HG02884 (cell line): ENCODE measurements at regions not wholly inside any gene's neighbourhood (a gene's known extent, or its start where the extent isn't known, plus 50 kb on each side); places are given as distances from the start of the nearest gene placed in this dataset.

Experiments used
- ATAC-seq: cut with Tn5 transposase; IDR thresholded peaks from one replicate; pipeline ENCODE4 v1.9.1; 2021; ENCODE audit warnings: mild to moderate bottlenecking, moderate library complexity; ENCODE audit not compliant: unreplicated experiment

DNA sequence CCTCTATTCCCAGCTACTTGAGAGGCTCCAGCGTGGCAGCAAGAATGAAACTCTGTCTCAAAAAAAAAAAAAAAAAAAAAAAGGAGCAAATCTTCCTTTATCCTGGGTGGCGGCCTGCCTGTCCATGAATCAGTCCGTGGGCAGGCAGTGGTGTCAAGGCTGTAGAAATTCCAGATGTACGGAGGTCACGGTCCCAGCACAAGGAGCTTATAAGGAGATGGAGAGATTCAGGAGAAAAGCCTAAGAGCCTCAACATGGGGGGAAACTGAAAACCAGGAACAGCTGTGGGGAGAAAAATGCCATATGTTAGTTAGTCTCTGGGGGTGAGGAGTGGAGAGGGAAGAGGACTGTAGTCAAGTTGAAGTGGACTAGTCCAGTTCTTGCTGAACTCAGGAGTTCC lies 130.5 kb upstream of the CRY1 start:
- ATAC-seq, result no peak

DNA sequence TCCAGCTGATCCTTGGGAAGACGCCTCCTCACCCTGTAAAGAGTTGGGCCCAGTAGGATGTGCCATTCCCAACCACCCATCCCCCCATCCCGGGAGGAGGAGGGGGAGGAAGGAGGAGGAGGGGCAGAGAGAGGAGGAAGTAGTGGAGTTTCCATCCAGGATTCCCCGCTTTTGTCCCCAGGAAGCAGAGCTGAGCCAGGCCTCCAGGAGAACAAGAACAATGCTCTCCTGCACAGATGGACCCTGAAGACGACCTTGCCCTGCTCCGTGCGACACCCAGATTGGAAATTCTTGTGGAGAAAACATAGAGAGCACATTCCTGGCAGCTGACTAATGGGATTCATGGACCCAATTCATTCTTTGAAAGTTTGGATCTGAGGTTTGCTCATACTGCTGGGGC lies 132.3 kb upstream of the CRY1 start:
- no peak for ATAC-seq

DNA sequence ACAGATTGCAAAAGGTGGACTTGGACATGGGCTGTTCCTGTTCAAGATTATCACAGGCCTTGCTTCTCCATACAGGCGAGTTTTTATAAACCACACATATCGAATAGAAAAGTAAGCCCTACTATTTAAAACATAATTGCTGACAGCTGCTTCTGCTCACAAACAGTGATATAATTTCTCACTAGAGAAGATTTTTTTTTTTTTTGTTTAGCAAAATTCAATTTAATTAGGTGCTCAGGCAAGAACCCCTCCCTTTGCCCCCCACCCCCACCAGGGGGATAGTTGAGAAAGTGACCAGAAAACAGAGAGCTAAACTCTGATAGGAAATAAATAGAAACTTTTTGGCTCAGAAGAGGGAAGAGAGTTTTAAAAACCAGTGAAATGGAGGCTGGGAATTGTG lies 132.8 kb upstream of the CRY1 start:
- no peak for ATAC-seq

DNA sequence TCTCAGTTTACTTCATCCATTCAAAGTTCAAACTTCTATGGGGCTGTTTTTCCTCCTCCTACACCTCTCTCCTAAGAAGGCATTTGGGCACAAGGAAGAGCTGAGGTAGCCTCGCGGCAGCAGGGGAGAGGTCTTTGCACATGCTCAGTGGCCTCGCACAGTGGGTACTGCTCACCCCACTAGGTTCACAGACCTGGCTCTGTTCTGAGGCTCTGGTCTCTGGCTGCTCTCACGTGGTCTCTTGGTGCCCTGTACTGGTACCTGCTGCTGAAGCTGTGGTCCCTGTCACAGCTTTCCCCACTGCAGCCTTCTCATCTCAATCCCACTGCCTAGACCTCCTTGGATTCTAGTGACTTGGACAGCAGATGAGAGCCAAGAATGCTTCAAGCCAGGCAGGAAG lies 134.7 kb upstream of the CRY1 start:
- no peak for ATAC-seq

DNA sequence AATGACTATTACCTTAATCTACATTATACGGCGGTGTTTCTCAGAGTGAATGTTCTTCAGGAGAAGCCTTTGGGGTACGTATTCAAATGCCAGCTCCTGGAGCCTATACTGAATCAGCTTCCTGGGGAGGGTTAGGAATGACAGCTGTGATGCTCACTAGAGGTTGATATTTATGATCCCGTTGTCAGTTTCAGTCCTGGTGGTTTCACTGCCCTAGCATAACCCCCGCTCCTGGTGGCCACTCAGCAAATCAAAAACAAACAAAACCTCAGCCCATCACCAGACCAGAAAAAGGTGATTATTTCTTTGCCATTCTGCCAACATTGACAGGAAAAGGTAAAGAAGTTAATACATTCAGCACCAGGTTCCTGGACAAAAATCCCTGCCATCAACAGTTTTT lies 136.5 kb upstream of the CRY1 start:
- ATAC-seq, result no peak

DNA sequence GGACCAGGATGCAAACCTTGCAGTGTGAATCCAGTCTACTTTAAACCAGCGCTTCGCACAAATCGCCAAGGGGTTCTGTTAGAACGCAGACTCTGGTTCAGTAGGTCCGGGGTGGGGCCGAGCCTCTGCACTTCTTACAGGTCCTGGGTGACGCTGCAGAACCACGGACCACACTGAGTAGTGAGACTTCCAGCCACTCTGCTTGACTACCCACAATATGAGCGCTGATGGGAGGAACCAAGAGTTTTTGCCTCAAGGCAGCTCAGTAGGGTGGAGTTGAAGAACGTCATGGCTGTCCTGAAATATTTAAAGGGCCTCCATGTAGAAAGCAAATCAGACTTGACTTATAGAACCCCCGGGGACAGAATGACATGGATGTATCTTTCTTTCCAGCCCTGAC lies 138.0 kb upstream of the CRY1 start:
- ATAC-seq, result no peak

DNA sequence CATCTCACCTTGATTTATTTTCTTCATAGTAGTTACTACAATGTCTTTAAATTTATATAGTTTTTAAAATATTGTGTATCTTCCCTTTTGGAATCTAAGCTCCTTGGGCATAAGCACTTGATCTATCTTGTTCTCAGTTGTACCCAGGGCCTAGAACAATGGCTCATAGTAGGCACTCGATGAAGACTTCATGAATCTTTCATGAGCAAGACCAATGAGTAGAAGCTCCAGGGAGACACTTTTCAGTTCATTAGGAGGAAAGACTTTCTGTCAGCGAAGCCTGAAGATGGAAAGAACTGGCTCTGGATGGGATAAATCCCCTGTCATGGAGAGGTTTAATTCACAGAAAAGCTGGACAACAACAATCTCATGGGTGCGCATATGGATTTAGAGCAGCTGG lies 140.2 kb upstream of the CRY1 start:
- no peak for ATAC-seq

DNA sequence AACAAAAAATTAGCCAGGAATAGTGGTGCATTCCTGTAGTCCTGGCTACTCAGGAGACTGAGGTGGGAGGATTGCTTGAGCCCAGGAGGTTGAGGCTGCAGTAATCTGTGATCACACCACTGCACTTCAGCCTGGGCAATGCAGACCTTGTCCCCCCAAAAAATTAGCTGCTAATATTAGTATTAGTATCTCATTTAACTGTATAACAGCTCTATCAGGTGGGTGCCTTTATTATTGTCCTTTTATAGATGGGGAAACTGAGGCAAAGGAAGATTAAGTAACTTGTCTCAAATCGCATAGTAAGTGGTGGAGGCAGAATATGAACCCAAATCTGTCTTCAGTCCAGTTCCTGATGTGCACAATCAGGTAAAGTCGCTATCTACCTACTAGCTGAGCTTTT lies 142.3 kb upstream of the CRY1 start:
- ATAC-seq, result no peak

DNA sequence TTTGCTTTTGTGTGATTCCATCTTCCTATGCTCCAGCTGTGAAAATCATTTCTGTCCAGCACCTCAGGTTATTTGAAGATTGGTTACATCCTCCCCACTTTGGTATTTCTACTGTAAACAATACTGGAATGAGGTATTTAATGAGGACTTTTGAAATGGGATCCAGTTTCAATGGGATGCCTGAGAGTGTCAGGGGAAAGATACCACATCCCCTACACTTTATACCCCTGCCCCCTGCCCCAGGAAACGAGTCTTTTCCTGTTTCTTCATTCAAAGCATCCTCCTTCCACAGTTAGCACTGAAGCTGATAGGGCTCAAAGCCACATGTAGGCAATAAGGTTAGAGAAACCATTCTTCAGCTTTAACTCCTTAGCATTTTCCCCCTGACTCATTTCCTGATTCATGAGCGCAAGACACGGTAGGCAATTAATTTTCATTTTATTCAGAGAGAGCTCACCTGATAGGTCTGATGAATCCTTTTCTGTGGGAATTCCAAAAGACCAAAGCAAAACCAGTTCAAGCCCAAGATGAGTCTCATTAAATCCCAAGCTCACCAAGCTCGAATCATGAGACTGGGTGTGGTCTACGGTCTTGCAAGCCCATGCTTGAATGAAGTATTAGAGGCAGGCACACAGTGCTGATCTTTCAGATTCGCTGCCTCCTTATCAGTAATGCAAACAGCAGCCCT lies 143.6 kb upstream of the CRY1 start:
- ATAC-seq, result no peak

DNA sequence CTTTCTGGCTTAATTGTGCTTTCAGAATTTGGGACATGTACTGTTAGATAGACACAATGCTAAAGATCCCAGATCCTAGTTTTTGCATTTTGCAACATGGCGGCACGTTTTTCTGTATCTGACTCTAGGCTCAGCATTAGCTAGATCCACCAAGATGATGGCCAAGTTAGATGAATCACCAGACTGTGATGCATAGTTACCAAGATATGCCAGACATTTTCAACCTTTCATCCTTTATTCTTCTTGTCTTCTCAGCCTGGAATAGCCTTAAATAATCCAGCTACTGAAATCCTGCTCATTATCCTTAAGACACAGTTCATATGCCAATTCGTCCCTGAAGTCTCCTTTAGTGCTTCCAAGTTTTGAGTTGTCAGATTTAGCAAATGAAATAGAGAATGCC lies 144.9 kb upstream of the CRY1 start:
- ATAC-seq, result no peak

DNA sequence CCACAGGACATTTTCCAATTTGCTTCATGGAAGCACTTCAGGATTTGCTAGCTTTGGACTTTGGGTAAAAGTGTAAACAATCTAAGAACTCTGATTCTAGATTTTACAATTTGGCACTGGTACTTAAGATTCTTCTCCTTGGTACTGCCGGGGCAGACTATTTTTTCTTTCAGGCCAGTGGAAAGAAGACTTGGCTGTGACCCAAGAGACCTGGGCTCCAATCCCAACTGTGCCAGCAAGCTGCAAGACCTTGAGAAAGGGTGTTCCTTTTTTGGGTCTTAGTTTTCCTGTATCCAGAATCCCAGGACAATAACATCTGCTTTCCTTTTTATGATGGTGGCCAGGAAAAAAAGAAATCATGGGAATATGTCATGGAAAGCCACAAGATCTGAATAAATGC lies 148.1 kb upstream of the CRY1 start:
- no peak for ATAC-seq

DNA sequence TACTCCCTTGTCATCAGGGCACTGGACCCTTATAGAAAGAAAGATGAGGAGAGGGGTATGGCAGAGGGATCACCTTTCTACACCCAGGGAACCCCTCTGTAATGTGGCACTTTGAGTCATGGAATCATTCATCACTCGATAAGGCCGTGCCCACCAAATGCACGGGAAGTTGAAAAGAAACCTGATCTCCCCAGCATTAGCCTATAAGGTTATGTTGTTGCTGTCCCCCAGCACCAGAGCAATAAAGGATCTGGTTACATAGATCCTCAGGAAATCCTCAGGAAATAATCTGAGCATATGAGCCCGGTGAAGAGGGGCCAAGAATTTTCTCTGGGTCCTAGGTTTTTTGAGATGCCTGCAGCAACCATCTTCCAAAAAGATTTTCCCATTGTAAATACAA lies 148.8 kb upstream of the CRY1 start:
- no peak for ATAC-seq

DNA sequence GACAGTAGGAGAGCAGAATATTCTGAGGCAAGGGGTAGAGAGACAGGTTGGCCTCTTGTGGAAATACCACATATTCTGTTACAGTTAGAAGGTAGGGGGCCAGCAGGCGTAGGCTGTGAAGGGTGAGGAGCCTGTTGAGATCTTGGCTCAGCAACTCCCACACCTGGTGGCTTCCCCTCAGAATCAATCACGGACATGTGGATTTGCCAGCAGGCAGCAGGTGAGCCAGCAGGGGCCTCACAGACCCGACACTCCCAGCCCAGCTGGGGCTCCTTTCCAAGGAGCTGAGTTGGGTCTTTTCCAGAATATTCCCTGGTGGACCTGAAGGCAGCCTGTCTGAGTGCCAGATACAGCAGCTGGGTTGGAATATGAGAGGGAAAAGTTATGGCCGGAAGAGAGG lies 150.0 kb upstream of the CRY1 start:
- no peak for ATAC-seq

DNA sequence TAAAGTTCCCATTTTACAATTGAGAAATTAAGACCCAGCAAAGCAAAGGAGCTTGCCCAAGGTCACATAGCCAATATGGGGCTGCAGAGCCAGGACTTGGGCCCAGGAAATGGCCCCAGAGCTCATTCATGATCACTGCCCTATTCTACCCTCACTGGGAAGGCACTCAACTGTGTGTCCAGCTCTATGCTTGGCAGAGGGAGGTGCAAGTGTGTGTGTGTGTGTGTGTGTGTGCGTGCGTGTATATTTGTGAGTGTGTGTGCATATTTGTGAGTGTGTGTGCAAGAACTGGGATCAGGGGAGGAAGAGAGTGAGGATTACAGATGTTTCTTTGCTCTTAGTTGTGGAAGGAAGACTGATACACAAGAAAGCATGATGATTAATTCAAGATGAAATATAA lies 151.2 kb upstream of the CRY1 start:
- no peak for ATAC-seq

DNA sequence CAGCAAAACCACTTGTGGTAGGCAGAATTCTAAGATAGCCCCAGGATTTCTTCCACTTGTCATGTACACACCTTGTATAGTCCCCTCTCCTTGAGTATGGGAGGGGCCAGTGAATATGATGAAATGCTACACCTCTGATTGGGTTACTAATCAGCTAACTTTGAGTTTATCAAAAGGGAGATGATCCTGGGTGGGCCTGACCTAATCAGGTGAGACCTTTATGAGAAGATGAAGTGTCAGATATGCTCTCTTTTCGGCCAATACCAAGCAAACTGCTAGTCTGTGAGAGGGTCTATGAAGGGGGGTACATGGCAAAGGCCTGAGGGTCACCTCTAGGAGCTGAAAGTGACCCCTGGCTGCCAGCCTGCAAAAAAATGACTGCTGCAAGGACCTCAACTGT lies 154.3 kb upstream of the CRY1 start:
- no peak for ATAC-seq

DNA sequence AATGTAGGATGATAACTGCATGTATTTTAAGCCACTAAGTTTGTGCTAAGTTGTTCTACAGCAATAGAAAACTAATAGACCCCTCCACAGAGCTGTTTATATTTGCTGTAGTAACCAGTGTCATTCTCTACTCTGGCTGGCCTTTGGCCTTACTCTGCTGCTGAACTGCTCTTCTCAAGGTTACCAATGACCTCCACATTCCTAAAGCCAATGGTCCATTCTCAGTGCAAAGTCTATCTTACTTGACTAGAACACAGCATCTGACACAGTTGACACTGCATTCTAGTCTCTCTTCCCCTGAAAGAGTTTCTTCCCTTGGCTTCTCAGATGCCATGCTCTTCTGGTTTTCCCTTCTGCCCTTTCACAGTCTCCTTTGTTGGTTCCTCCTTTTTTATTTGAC lies 154.8 kb upstream of the CRY1 start:
- no peak for ATAC-seq

DNA sequence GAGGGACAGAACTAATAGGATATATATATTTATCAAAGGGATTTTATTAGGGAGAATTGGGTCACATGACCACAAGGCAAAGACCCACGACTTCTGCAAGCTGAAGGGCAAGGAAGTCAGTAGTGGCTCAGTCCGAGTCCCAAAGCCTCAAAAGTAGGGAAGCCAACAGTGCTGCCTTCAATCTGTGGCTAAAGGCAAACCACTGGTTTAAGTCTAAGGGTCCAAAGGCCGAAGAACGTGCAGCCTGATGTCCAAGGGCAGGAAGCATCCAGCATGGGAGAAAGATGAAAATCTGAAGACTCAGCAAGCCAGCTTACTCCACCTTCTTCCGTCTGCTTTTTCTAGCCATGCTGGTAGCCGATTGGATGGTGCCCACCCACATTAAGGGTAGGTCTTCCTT lies 157.9 kb upstream of the CRY1 start:
- ATAC-seq, result no peak

DNA sequence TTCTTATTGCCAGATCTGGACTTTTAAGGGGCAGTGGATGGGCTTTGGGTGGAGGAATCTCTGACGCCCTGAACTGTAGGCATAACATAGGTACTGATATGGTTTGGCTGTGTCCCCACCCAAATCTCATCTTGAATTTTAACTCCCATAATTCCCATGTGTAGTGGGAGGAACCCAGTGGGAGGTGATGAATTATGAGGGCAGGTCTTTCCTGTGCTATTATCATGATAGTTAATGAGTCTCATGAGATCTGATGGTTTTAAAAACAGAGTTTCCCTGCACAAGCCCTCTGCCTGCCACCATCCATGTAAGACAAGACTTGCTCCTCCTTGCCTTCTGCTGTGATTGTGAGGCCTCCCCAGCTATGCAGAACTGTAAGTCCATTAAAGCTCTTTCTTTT lies 160.0 kb upstream of the CRY1 start:
- ATAC-seq, result no peak

DNA sequence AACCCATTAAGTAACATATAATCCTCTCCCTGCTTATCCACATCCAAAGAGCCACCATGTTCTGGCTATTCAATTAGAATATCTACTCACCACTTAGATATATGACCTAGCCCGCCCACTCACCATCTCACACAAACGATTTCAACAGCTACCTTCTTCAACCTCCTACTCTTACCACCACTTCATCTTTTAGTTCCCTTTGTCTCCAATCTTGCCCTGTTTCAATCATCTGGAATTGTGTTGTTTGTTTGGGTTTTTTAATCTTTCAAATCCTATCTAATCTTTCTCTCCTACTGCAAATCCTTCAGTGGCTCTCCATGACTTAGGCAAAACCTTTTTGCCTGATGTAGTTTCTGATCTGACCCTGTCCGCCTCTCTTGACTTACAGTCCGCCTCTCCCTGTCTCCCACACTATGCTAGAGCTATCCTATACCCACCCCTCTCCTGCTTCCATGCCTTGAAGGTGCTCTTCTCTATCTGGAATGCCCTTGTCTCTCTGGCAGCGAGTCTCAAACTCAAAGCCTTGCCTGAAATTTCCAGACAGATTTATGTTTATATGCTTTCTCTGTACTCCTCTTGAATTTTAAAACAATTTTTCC lies 161.0 kb upstream of the CRY1 start:
- ATAC-seq, result no peak

DNA sequence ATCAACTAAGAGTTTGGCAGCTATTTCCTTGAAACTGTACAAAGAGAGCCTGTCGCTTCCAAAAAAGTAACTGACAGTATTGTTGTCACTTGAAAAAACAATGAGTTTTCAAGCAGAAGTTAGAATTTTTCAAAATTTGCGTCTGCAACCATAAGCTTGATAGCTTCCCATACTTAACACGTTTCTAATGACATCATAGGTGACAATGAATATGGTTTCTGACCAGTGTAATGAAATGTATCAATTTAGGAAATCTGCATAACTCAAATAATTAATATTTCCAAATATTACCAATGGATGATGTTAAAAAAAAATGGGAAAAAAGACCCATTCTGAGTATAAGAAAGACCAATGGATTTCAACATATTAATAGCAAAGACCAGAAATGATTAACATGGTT lies 165.4 kb upstream of the CRY1 start:
- ATAC-seq, result no peak

DNA sequence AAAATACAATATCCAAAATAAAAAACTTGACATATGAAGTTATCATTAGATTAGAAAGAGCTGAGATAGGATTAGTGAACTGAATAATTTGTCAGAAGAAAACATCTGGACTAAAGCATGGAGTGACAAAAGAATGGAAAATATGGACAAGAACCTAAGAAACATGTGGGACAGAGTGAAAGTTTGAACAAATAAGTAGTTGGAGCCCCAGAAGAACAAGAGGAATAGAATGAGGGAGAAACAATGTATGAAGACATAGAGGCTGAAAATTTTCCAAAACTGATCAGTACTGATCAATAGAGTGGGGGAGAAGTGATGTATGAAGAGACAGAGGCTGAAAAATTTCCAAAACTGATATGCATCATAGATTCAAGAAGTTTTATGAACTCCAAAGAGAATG lies 170.6 kb upstream of the CRY1 start:
- ATAC-seq, result no peak

DNA sequence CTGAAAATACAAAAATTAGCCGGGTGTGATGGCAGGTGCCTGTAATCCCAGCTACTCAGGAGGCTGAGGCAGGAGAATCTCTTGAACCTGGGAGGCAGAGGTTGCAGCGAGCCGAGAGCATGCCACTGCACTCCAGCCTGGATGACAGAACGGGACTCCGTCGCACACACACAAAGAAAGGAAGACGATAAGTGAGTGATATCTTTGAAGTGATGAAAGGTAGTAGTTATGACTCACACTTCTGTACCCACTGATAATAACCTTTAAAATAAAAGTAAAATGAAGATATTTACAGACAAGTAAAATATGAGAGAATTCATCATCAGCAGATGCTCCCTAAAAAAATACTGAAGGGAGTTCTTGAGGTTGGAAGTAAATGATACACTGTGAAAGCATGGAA lies 171.3 kb upstream of the CRY1 start:
- no peak for ATAC-seq

DNA sequence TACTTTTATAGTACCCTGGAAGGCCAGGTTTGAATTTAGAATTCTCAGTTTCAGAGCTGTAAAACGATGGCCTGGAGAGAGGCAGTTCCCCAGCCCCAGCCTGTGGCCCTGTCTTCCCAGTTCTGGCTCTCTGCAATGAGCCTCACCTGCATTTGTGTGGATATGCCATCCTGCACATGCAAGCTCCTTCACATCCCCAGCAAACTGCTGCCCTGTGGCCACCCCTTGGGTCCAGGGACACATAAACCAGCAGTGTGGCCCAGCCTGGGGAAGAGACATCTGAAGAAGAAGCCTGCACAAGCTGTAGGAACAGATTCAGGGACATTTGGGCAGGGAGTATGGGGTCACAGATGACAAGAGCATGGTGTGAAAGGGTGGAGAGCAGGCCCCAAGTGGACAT lies 174.3 kb upstream of the CRY1 start:
- ATAC-seq, result no peak
